Prostate gland (tissue), 2 donors: ENCODE measurements at regions not wholly inside any gene's neighbourhood (a gene's known extent, or its start where the extent isn't known, plus 50 kb on each side); places are given as distances from the start of the nearest gene placed in this dataset.

Experiments used
- DNase-seq: peaks from one replicate; pipeline ENCODE4 v3.0.0-alpha.2; 2019; ENCODE audit warnings: low spot score
- H3K27ac ChIP-seq, 2 donors: fragments of 200-600 bp; sonication (generic); 2 replicates each; pipeline ENCODE4 v1.5.1; 2017 to 2019
- H3K27me3 ChIP-seq: fragments of 200-600 bp; sonication (generic); replicated peaks from 2 replicates; pipeline ENCODE4 v1.5.1; 2019; ENCODE audit not compliant: insufficient read depth
- H3K36me3 ChIP-seq, 2 donors: fragments of 200-600 bp; sonication (generic); 1 replicate in 1 of 2; 2 replicates in 1 of 2; pipeline versions ENCODE4 v1.5.1 to v1.8.1; 2017 to 2019
- H3K4me1 ChIP-seq: fragments of 200-600 bp; sonication (generic); replicated peaks from 2 replicates; pipeline ENCODE4 v1.5.1; 2019
- H3K4me3 ChIP-seq, 2 donors: fragments of 200-600 bp; sonication (generic); 2 replicates each; pipeline ENCODE4 v1.5.1; 2017 to 2019
- H3K9me3 ChIP-seq: fragments of 200-600 bp; sonication (generic); 2 replicates; pipeline ENCODE4 v1.5.1; 2017
- POLR2A ChIP-seq: fragments of 450-650 bp; IDR thresholded peaks from one replicate; pipeline ENCODE4 v1.6.1; 2016; ENCODE audit warnings: antibody characterized with exemption, mild to moderate bottlenecking
- POLR2AphosphoS5 ChIP-seq: sonication (generic); formaldehyde crosslinking; IDR thresholded peaks from one replicate; pipeline ENCODE4 v1.6.1; 2017; ENCODE audit warnings: antibody characterized with exemption
- WGBS: methylation state at CpG from one replicate; pipeline ENCODE4 v1.1.5; 2018; 5-methylcytosine and 5-hydroxymethylcytosine counted together
- intact Hi-C: fragments of 100-400 bp; cut with DNase I; formaldehyde crosslinking; loops from one replicate; pipeline ENCODE4 v1.14.2; 2022
- TF ChIP-seq, protein P1 (sequence below), 4 experiments: fragments of 200-600 bp in 2 of 4; fragments of 450-650 bp in 2 of 4; sonication (generic) in 2 of 4; IDR thresholded peaks; 1 replicate in 3 of 4; 2 replicates in 1 of 4; pipeline ENCODE4 v1.5.1; 2016 to 2019; ENCODE audit warnings: antibody characterized with exemption in 4 of 4, mild to moderate bottlenecking in 2 of 4, moderate library complexity in 2 of 4

DNA sequence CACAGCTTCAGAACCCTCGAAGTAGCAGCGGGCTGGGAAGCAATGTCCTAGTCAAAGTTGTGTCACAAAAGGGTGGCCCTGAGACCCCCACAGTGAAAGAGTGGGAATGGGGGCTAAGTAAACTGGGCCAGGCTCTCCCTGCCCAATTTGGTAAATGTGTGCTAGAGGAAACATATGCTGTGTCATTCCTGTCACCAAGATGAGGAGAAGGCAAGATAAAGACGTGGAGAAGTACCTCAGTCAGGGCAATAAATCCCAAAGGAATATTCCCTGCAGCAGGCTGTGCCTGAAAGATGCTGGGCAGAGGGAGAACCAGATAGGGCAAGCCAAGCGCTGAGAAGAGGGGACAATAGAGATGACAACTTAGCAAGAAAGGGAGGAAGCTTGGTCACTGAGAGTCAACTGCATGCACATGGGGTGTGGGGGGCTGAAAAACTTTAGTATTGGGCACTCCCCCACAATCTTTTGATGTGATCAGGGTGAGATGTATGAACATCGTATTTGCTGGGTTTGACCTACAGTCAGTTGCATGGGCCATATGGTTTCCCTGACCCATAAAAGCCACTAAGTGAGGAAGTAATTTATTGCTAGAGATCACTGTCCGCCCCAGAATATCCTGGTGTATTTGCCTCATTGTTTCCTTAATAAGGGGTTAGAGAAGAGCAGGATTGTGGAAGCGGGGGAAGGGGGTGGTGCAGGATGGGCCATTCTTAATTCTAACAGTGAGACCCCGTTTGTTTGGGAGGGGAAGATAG lies 49.9 kb upstream of the CXCR4 start:
- H3K9me3 ChIP-seq: no peaks in the 10 kb centered on the region
- no peaks in the 10 kb centered on the region for H3K27me3 ChIP-seq
- no peaks in the 10 kb centered on the region for H3K4me1 ChIP-seq
- DNase-seq: no peak
- no peak overlapping the region for H3K27ac ChIP-seq
- H3K36me3 ChIP-seq: no peaks in the 10 kb centered on the region
- no peak for TF ChIP-seq POLR2AphosphoS5
- TF ChIP-seq, protein P1, sequence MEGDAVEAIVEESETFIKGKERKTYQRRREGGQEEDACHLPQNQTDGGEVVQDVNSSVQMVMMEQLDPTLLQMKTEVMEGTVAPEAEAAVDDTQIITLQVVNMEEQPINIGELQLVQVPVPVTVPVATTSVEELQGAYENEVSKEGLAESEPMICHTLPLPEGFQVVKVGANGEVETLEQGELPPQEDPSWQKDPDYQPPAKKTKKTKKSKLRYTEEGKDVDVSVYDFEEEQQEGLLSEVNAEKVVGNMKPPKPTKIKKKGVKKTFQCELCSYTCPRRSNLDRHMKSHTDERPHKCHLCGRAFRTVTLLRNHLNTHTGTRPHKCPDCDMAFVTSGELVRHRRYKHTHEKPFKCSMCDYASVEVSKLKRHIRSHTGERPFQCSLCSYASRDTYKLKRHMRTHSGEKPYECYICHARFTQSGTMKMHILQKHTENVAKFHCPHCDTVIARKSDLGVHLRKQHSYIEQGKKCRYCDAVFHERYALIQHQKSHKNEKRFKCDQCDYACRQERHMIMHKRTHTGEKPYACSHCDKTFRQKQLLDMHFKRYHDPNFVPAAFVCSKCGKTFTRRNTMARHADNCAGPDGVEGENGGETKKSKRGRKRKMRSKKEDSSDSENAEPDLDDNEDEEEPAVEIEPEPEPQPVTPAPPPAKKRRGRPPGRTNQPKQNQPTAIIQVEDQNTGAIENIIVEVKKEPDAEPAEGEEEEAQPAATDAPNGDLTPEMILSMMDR (IDR thresholded peaks at IDR 0.05): no peak
- TF ChIP-seq POLR2A: no peak
- intact Hi-C loops: no loop called here
- no peak overlapping the region for H3K4me3 ChIP-seq
- 71% methylated on average over 8 of the region's 8 CpGs for whole genome bisulfite sequencing
